Mammary epithelial cell (primary cell): ENCODE measurements at regions not wholly inside any gene's neighbourhood (a gene's known extent, or its start where the extent isn't known, plus 50 kb on each side); places are given as distances from the start of the nearest gene placed in this dataset.

Experiments
- EZH2 ChIP-seq: IDR thresholded peaks from 2 replicates; pipeline ENCODE4 v1.6.1; 2012; ENCODE audit warnings: low read length, inconsistent platforms, borderline replicate concordance
- TF ChIP-seq, protein P1 (sequence below), 2 donors: IDR thresholded peaks in 1 of 2; conservative IDR thresholded peaks in 1 of 2; 2 replicates each; pipeline ENCODE4 v1.5.1; 2011 to 2012; ENCODE audit warnings: inconsistent platforms in 2 of 2, low read length in 2 of 2, mild to moderate bottlenecking in 2 of 2, control low read depth in 1 of 2, low read depth in 1 of 2; ENCODE audit not compliant: insufficient read depth in 1 of 2; ENCODE audit errors: extremely low read depth in 1 of 2

DNA sequence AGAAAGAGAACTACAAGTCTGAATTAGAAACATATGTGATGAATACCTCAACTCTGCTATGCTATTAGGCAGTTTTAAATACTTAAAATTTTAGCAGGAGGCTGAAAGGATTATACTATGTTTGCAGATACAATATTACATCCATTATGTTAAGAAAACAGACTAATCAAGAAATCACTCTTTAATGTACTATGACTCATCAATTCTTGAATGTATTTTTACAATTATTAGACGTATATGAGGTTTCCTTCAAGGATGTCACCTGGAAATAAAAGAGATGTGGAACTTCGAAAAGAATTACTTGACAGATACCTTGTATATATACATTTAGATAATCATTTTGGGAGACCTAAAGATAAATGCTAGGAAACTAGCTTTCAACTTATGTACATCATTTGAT is 835.6 kb upstream of the MIR17HG start:
- TF ChIP-seq, protein P1, sequence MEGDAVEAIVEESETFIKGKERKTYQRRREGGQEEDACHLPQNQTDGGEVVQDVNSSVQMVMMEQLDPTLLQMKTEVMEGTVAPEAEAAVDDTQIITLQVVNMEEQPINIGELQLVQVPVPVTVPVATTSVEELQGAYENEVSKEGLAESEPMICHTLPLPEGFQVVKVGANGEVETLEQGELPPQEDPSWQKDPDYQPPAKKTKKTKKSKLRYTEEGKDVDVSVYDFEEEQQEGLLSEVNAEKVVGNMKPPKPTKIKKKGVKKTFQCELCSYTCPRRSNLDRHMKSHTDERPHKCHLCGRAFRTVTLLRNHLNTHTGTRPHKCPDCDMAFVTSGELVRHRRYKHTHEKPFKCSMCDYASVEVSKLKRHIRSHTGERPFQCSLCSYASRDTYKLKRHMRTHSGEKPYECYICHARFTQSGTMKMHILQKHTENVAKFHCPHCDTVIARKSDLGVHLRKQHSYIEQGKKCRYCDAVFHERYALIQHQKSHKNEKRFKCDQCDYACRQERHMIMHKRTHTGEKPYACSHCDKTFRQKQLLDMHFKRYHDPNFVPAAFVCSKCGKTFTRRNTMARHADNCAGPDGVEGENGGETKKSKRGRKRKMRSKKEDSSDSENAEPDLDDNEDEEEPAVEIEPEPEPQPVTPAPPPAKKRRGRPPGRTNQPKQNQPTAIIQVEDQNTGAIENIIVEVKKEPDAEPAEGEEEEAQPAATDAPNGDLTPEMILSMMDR (conservative IDR thresholded peaks at IDR 0.05 in 1 of 2, IDR thresholded peaks at IDR 0.05 in 1 of 2; ENCODE audit: extremely low read depth in 1 of 2, insufficient read depth in 1 of 2, low read depth in 1 of 2, low read length in 2 of 2), result no peak
- no peak for TF ChIP-seq EZH2
